ENCODE measurements at regions not wholly inside any gene's neighbourhood (a gene's known extent, or its start where the extent isn't known, plus 50 kb on each side); places are given as distances from the start of the nearest gene placed in this dataset.
A peak's percentile ranks its signal among the peaks of the same experiment; 100 is the strongest.

DNA sequence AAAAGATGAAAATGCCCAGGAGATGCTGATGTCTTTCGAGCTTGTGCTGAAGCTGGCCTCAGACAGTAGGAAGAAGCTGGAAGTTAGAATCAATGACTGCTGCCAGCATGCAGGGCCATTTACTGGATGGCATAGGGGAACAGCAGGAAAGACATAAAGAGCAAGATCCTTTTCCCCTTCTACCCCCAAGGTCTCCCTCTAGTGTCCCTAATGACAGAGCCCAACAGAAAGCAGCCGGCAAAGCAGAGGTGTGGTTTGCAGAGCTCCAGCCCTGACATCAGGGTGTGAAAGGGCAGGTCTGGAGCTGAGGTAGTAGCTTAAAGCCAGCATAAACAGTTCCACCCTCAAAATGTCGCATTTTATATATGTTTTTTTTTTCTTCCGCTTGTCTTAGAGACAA lies 1560.7 kb upstream of the TMEM132C start:
- H3K9me2 ChIP-seq (replicated peaks; ENCODE audit: low read length), result peaks cover 4% of the 10 kb centered on the region; the same call in 1 of the 2 replicates
- ChIA-PET POLR2A (ENCODE audit: unreplicated experiment) (no interaction called here), CTCF (interaction anchor here (0.6 kb wide), 1 partner anchor 78 kb away, joined by 3 read pairs; no protein-coding TSS in a partner anchor)
- ATAC-seq, result no peak
- no peaks in the 10 kb centered on the region for H3K9me3 ChIP-seq (ENCODE audit: low read length)
- H4K20me1 ChIP-seq (ENCODE audit: low read length), result no peaks in the 10 kb centered on the region
- H3F3A ChIP-seq (ENCODE audit: low read length, unreplicated experiment), result no peaks in the 10 kb centered on the region
- TF ChIP-seq EZH2phosphoT487 (IDR thresholded peaks at IDR 0.05; ENCODE audit: borderline replicate concordance, low read length) (no peak), EZH2 (IDR thresholded peaks at IDR 0.05; ENCODE audit: low read length, unreplicated experiment) (no peak)
- no peak overlapping the region for H3K4me2 ChIP-seq (ENCODE audit: low read length)
- no peaks in the 10 kb centered on the region for H3K79me2 ChIP-seq (ENCODE audit: low read length)
- no peaks in the 10 kb centered on the region for H3K4me1 ChIP-seq (ENCODE audit: insufficient read depth, low read length)
- intact Hi-C loops (cut with micrococcal nuclease), result no loop called here
- H3K9ac ChIP-seq (ENCODE audit: low read length), result no peak overlapping the region
- H3K4me3 ChIP-seq (ENCODE audit: low read length), result no peak overlapping the region
- no peak overlapping the region for H2AFZ ChIP-seq (ENCODE audit: low read length)
- no TSS peak for BruUV-seq (replicated peaks)
- H3K27ac ChIP-seq (ENCODE audit: low read length), result no peak overlapping the region
- DNase-seq, result peak; percentile 4
- H3K36me3 ChIP-seq (ENCODE audit: low read depth, low read length), result no peaks in the 10 kb centered on the region
- H3K27me3 ChIP-seq (ENCODE audit: low read length), result peaks cover 39% of the 10 kb centered on the region

DNA sequence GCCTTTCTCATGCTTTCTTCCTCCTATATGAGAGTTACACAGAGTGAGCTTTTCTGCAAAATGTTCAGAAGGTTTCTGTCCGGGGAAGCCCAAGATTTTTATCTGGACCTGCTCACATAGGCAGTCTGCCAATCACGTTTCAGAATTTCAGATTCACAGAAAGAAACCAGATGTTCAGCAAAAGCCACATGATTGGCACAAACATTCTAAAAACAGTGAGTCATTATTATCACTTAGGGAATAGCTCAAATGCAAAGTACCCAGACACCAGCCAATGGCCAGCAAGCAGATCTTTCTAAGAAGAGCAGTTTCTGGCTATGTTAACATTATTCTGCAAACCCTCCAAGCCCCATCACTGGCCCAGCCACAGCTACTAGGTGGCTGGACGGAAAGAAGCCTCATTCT lies 1558.5 kb upstream of the TMEM132C start:
- no peaks in the 10 kb centered on the region for H4K20me1 ChIP-seq (ENCODE audit: low read length)
- H3K9me2 ChIP-seq (replicated peaks; ENCODE audit: low read length), result peaks cover 1% of the 10 kb centered on the region; the same call in 1 of the 2 replicates
- H2AFZ ChIP-seq (ENCODE audit: low read length), result no peak overlapping the region
- H3K4me1 ChIP-seq (ENCODE audit: insufficient read depth, low read length), result no peaks in the 10 kb centered on the region
- no peaks in the 10 kb centered on the region for H3F3A ChIP-seq (ENCODE audit: low read length, unreplicated experiment)
- ChIA-PET POLR2A (ENCODE audit: unreplicated experiment) (no interaction called here), CTCF (no interaction called here)
- no TSS peak for BruUV-seq (replicated peaks)
- H3K9me3 ChIP-seq (ENCODE audit: low read length), result no peaks in the 10 kb centered on the region
- no peak overlapping the region for H3K9ac ChIP-seq (ENCODE audit: low read length)
- ATAC-seq, result no peak
- no peak overlapping the region for H3K4me2 ChIP-seq (ENCODE audit: low read length)
- no peak overlapping the region for H3K4me3 ChIP-seq (ENCODE audit: low read length)
- intact Hi-C loops (cut with micrococcal nuclease), result no loop called here
- DNase-seq, result peak; percentile 7
- no peaks in the 10 kb centered on the region for H3K79me2 ChIP-seq (ENCODE audit: low read length)
- peaks cover 46% of the 10 kb centered on the region for H3K27me3 ChIP-seq (ENCODE audit: low read length)
- TF ChIP-seq EZH2phosphoT487 (IDR thresholded peaks at IDR 0.05; ENCODE audit: borderline replicate concordance, low read length), result no peak
- no peak for TF ChIP-seq EZH2 (IDR thresholded peaks at IDR 0.05; ENCODE audit: low read length, unreplicated experiment)
- TF ChIP-seq, protein P1, sequence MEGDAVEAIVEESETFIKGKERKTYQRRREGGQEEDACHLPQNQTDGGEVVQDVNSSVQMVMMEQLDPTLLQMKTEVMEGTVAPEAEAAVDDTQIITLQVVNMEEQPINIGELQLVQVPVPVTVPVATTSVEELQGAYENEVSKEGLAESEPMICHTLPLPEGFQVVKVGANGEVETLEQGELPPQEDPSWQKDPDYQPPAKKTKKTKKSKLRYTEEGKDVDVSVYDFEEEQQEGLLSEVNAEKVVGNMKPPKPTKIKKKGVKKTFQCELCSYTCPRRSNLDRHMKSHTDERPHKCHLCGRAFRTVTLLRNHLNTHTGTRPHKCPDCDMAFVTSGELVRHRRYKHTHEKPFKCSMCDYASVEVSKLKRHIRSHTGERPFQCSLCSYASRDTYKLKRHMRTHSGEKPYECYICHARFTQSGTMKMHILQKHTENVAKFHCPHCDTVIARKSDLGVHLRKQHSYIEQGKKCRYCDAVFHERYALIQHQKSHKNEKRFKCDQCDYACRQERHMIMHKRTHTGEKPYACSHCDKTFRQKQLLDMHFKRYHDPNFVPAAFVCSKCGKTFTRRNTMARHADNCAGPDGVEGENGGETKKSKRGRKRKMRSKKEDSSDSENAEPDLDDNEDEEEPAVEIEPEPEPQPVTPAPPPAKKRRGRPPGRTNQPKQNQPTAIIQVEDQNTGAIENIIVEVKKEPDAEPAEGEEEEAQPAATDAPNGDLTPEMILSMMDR (conservative IDR thresholded peaks at IDR 0.05; ENCODE audit: low read depth, low read length), result no peak
- no peak overlapping the region for H3K27ac ChIP-seq (ENCODE audit: low read length)
- no peaks in the 10 kb centered on the region for H3K36me3 ChIP-seq (ENCODE audit: low read depth, low read length)

DNA sequence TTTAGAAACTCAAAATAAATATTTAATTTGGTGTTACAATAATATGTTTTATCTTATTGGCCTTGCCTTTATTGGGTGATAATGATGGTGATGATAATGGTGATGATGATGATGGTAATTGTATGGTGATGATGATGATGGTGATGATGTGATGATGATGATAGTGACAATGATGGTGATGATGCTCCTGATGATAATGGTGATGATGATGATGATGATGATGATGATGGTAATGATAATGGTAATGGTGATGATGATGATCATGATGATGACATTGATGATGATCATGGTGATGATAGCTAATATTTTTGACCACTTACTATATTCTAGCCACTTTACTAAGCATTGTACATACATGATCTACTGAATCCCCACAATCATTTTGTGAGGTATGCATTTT lies 1548.6 kb upstream of the TMEM132C start:
- Histone ChIP-seq H3K9me2 (replicated peaks; ENCODE audit: low read length) (peaks cover 5% of the 10 kb centered on the region; the same call in 1 of the 2 replicates), H3K9ac (ENCODE audit: low read length) (no peak overlapping the region), H3K27ac (ENCODE audit: low read length) (no peak overlapping the region), H3K4me2 (ENCODE audit: low read length) (no peak overlapping the region), H2AFZ (ENCODE audit: low read length) (no peak overlapping the region), H3K4me1 (ENCODE audit: insufficient read depth, low read length) (no peaks in the 10 kb centered on the region), H3K36me3 (ENCODE audit: low read depth, low read length) (no peaks in the 10 kb centered on the region), H3F3A (ENCODE audit: low read length, unreplicated experiment) (no peaks in the 10 kb centered on the region), H3K79me2 (ENCODE audit: low read length) (no peaks in the 10 kb centered on the region), H3K4me3 (ENCODE audit: low read length) (no peak overlapping the region), H3K27me3 (ENCODE audit: low read length) (peaks cover 34% of the 10 kb centered on the region), H4K20me1 (ENCODE audit: low read length) (no peaks in the 10 kb centered on the region), H3K9me3 (ENCODE audit: low read length) (0 out of 2 replicates have a peak, but pooled peaks cover 4% of the 10 kb centered on the region)
- TF ChIP-seq EZH2 (IDR thresholded peaks at IDR 0.05; ENCODE audit: low read length, unreplicated experiment) (no peak), EZH2phosphoT487 (IDR thresholded peaks at IDR 0.05; ENCODE audit: borderline replicate concordance, low read length) (no peak)
- TF ChIP-seq, protein P1 (conservative IDR thresholded peaks at IDR 0.05; ENCODE audit: low read depth, low read length), result no peak
- DNase-seq (no peak), ATAC-seq (no peak)
- BruUV-seq (replicated peaks), result no TSS peak
- ChIA-PET CTCF (no interaction called here), POLR2A (ENCODE audit: unreplicated experiment) (no interaction called here)
- intact Hi-C loops (cut with micrococcal nuclease), result no loop called here

Data from PC-3 (cell line).